Islet precursor cell (in vitro differentiated cells): ENCODE measurements at regions not wholly inside any gene's neighbourhood (a gene's known extent, or its start where the extent isn't known, plus 50 kb on each side); places are given as distances from the start of the nearest gene placed in this dataset.
"Not testable (repeated sequence)": the region's sequence is repeated elsewhere in the genome, so short reads cannot be mapped to it uniquely, and the experiment has no call there.

Experiments used
- DNase-seq: peaks from one replicate; pipeline ENCODE4 v3.0.0-alpha.2; 2018

- DNase-seq = no peak
Observed at GRCh38 chr1:94668528-94668927, 127.0 kb upstream of the F3 start.

- DNase-seq = no peak
Observed at GRCh38 chr1:94667818-94668217, 126.3 kb upstream of the F3 start.

- DNase-seq = no peak
Observed at GRCh38 chr1:94666797-94667196, 125.2 kb upstream of the F3 start.

- DNase-seq = no peak
Observed at GRCh38 chr1:94661431-94661932, 119.9 kb upstream of the F3 start.

- peak; percentile 80 for DNase-seq
Observed at GRCh38 chr1:94660994-94661393, 119.4 kb upstream of the F3 start.

GRCh38 chr1:94660258-94660657, 118.7 kb upstream of the F3 start:
- no peak for DNase-seq

- DNase-seq = not testable (repeated sequence)
Observed at GRCh38 chr1:94659202-94659601, 117.6 kb upstream of the F3 start.

GRCh38 chr1:94658221-94658620, 116.7 kb upstream of the F3 start:
- DNase-seq = no peak

GRCh38 chr1:94657776-94658175, 116.2 kb upstream of the F3 start:
- not testable (repeated sequence) for DNase-seq

GRCh38 chr1:94656967-94657366, 115.4 kb upstream of the F3 start:
- DNase-seq = no peak

- DNase-seq = no peak
Observed at GRCh38 chr1:94654919-94655318, 113.4 kb upstream of the F3 start.

- DNase-seq = no peak
Observed at GRCh38 chr1:94654459-94654858, 112.9 kb upstream of the F3 start.

- DNase-seq = peak; percentile 73
Observed at GRCh38 chr1:94654031-94654430, 112.5 kb upstream of the F3 start.

GRCh38 chr1:94653454-94653853, 111.9 kb upstream of the F3 start:
- no peak for DNase-seq

- DNase-seq = no peak
Observed at GRCh38 chr1:94651076-94651475, 109.5 kb upstream of the F3 start.

GRCh38 chr1:94650301-94650700, 108.7 kb upstream of the F3 start:
- no peak for DNase-seq

- DNase-seq = peak; percentile 66
Observed at GRCh38 chr1:94648225-94649007, 106.9 kb upstream of the F3 start.

GRCh38 chr1:94646786-94647555, 105.4 kb upstream of the F3 start:
- no peak for DNase-seq

- DNase-seq = peak; percentile 64
Observed at GRCh38 chr1:94646141-94646643, 104.6 kb upstream of the F3 start.

GRCh38 chr1:94644352-94644751, 102.8 kb upstream of the F3 start:
- no peak for DNase-seq

GRCh38 chr1:94643819-94644218, 102.3 kb upstream of the F3 start:
- no peak for DNase-seq

GRCh38 chr1:94642617-94643321, 101.2 kb upstream of the F3 start:
- no peak for DNase-seq

GRCh38 chr1:94641990-94642389, 100.4 kb upstream of the F3 start:
- no peak for DNase-seq
